SK-N-SH (cell line): ENCODE measurements at regions not wholly inside any gene's neighbourhood (a gene's known extent, or its start where the extent isn't known, plus 50 kb on each side); places are given as distances from the start of the nearest gene placed in this dataset.

Experiments
- CTCF ChIA-PET: fragments of 300-600, 350-600 bp; formaldehyde crosslinking; extraction: SDS; loops from one replicate; lab custom pipeline; 2021; lab: Yijun Ruan, JAX
- POLR2A ChIA-PET: fragments of 350-600 bp; sonication (Branson Sonifier 250); formaldehyde crosslinking; extraction: SDS; loops from one replicate; lab custom pipeline; 2020; ENCODE audit warnings: antibody characterized with exemption, inconsistent platforms; lab: Yijun Ruan, JAX
- DNase-seq: peaks from one replicate; pipeline ENCODE4 v3.0.0; 2012
- H2AFZ ChIP-seq: fragments of 200-600 bp; sonication (generic); 2 replicates; pipeline ENCODE4 v1.8.1; 2016; ENCODE audit warnings: antibody characterized with exemption, mild to moderate bottlenecking, low read depth
- H3F3A ChIP-seq: fragments of 200-600 bp; sonication (generic); replicated peaks from 2 replicates; pipeline ENCODE3; 2016; ENCODE audit warnings: antibody characterized with exemption, mild to moderate bottlenecking; ENCODE audit not compliant: insufficient read depth
- H3K27ac ChIP-seq, 2 experiments: fragments of 200-500 bp in 1 of 2; fragments of 200-600 bp in 1 of 2; sonication (Bioruptor generic) in 1 of 2; sonication (generic), shearing (Covaris generic) in 1 of 2; 2 replicates each; pipeline versions ENCODE4 v1.5.1 to v1.6.1; 2014 to 2016; ENCODE audit warnings: low read depth in 2 of 2, inconsistent platforms in 1 of 2, low read length in 1 of 2, mild to moderate bottlenecking in 1 of 2, mixed read lengths in 1 of 2
- H3K27me3 ChIP-seq: fragments of 200-600 bp; sonication (generic), shearing (Covaris generic); 2 replicates; pipeline ENCODE4 v1.6.1; 2016; ENCODE audit warnings: mixed run types; ENCODE audit not compliant: insufficient read depth
- H3K36me3 ChIP-seq, 2 experiments: fragments of 200-500 bp in 1 of 2; fragments of 200-600 bp in 1 of 2; sonication (Bioruptor generic) in 1 of 2; sonication (generic) in 1 of 2; replicated peaks in 1 of 2; 2 replicates each; pipeline versions ENCODE3 to v1.5.1; 2014 to 2016; ENCODE audit warnings: low read length in 1 of 2, mild to moderate bottlenecking in 1 of 2; ENCODE audit not compliant: insufficient read depth in 2 of 2, control insufficient read depth in 1 of 2
- H3K4me1 ChIP-seq, 2 experiments: fragments of 200-500 bp in 1 of 2; fragments of 200-600 bp in 1 of 2; sonication (Bioruptor generic) in 1 of 2; sonication (generic), shearing (Covaris generic) in 1 of 2; 2 replicates each; pipeline versions ENCODE4 v1.5.1 to v1.6.1; 2014 to 2016; ENCODE audit warnings: low read depth in 1 of 2, low read length in 1 of 2, mixed run types in 1 of 2; ENCODE audit not compliant: insufficient read depth in 2 of 2, control insufficient read depth in 1 of 2
- H3K4me2 ChIP-seq: fragments of 200-600 bp; sonication (generic), shearing (Covaris generic); 2 replicates; pipeline ENCODE4 v1.6.1; 2017; ENCODE audit warnings: mixed run types
- H3K4me3 ChIP-seq, 2 experiments: fragments of 200-500 bp in 1 of 2; fragments of 200-600 bp in 1 of 2; sonication (Bioruptor generic) in 1 of 2; sonication (generic), shearing (Covaris generic) in 1 of 2; 2 replicates each; pipeline versions ENCODE4 v1.5.1 to v1.8.1; 2014 to 2016; ENCODE audit warnings: low read depth in 2 of 2, inconsistent platforms in 1 of 2, low read length in 1 of 2, mild to moderate bottlenecking in 1 of 2, mixed read lengths in 1 of 2, moderate library complexity in 1 of 2
- H3K79me2 ChIP-seq: fragments of 200-600 bp; sonication (generic); 2 replicates; pipeline ENCODE4 v1.8.1; 2017; ENCODE audit warnings: mild to moderate bottlenecking; ENCODE audit not compliant: insufficient read depth
- H3K9ac ChIP-seq: fragments of 200-600 bp; sonication (generic); 2 replicates; pipeline ENCODE4 v1.6.1; 2017; ENCODE audit warnings: mixed run types
- H3K9me2 ChIP-seq: fragments of 200-600 bp; sonication (generic); 2 replicates; pipeline ENCODE4 v1.6.1; 2017; ENCODE audit warnings: mixed run types
- H3K9me3 ChIP-seq: fragments of 200-600 bp; sonication (generic); 2 replicates; pipeline ENCODE4 v1.6.1; 2017; ENCODE audit warnings: mixed run types, mild to moderate bottlenecking, moderate library complexity
- H4K20me1 ChIP-seq: fragments of 200-600 bp; sonication (generic); 2 replicates; pipeline ENCODE4 v1.6.1; 2017; ENCODE audit warnings: mild to moderate bottlenecking, mixed run types; ENCODE audit not compliant: insufficient read depth
- CHD2 ChIP-seq: fragments of 150-350 bp; IDR thresholded peaks from 2 replicates; pipeline ENCODE4 v1.6.1; 2018; ENCODE audit warnings: low read length; ENCODE audit not compliant: partially characterized antibody
- ELF1 ChIP-seq: IDR thresholded peaks from 2 replicates; pipeline ENCODE4 v1.4.0; 2012
- EP300 ChIP-seq, 2 experiments: IDR thresholded peaks; 2 replicates each; pipeline versions ENCODE4 v1.4.0 to v1.6.1; 2012; ENCODE audit warnings: borderline replicate concordance in 1 of 2, low read depth in 1 of 2, low read length in 1 of 2
- EZH2phosphoT487 ChIP-seq: fragments of 200-600 bp; sonication (generic); IDR thresholded peaks from 2 replicates; pipeline ENCODE4 v1.6.1; 2017; ENCODE audit warnings: low read depth, mixed run types, mild to moderate bottlenecking, antibody characterized with exemption, moderate library complexity, borderline replicate concordance
- FOXJ3 ChIP-seq: sonication (generic); formaldehyde crosslinking; IDR thresholded peaks from 2 replicates; pipeline ENCODE4 v1.5.1; 2020; ENCODE audit warnings: mild to moderate bottlenecking, missing genetic modification reagents
- FOXM1 ChIP-seq: IDR thresholded peaks from 2 replicates; pipeline ENCODE4 v1.4.0; 2012; ENCODE audit warnings: low read depth, mild to moderate bottlenecking
- GATA2 ChIP-seq: sonication (generic); formaldehyde crosslinking; IDR thresholded peaks from 2 replicates; pipeline ENCODE4 v1.5.0; 2020; ENCODE audit warnings: mild to moderate bottlenecking, missing genetic modification reagents
- MAX ChIP-seq: IDR thresholded peaks from 2 replicates; pipeline ENCODE4 v1.4.0; 2012; ENCODE audit warnings: low read depth
- MEF2A ChIP-seq: IDR thresholded peaks from 2 replicates; pipeline ENCODE4 v1.4.0; 2012; ENCODE audit warnings: low read depth, borderline replicate concordance
- MXI1 ChIP-seq: IDR thresholded peaks from 2 replicates; pipeline ENCODE4 v1.6.1; 2012; ENCODE audit warnings: mild to moderate bottlenecking, low read depth, low read length, improper control_type of control experiment
- POLR2AphosphoS5 ChIP-seq: IDR thresholded peaks from 2 replicates; pipeline ENCODE4 v1.6.1; 2012; ENCODE audit warnings: low read depth, low read length
- RAD21 ChIP-seq: IDR thresholded peaks from 2 replicates; pipeline ENCODE4 v1.6.1; 2012; ENCODE audit warnings: mild to moderate bottlenecking, low read length
- REST ChIP-seq: IDR thresholded peaks from 2 replicates; pipeline ENCODE4 v1.6.1; 2012; ENCODE audit warnings: mild to moderate bottlenecking, low read depth, low read length, moderate library complexity
- RFX5 ChIP-seq: IDR thresholded peaks from 2 replicates; pipeline ENCODE4 v1.6.1; 2012; ENCODE audit warnings: mild to moderate bottlenecking, improper control_type of control experiment, low read length
- RXRA ChIP-seq: IDR thresholded peaks from 2 replicates; pipeline ENCODE4 v1.4.0; 2012; ENCODE audit warnings: low read depth, mild to moderate bottlenecking, borderline replicate concordance
- SMC3 ChIP-seq: IDR thresholded peaks from 2 replicates; pipeline ENCODE4 v1.6.1; 2012; ENCODE audit warnings: low read depth, low read length, improper control_type of control experiment
- TCF12 ChIP-seq: IDR thresholded peaks from 2 replicates; pipeline ENCODE4 v1.4.0; 2012
- USF1 ChIP-seq: IDR thresholded peaks from 2 replicates; pipeline ENCODE4 v1.4.0; 2012; ENCODE audit warnings: low read depth, borderline replicate concordance
- YY1 ChIP-seq: IDR thresholded peaks from 2 replicates; pipeline ENCODE4 v1.4.0; 2012; ENCODE audit warnings: low read depth, mild to moderate bottlenecking
- ZBTB33 ChIP-seq: IDR thresholded peaks from 2 replicates; pipeline ENCODE4 v1.4.0; 2012; ENCODE audit warnings: low read depth, borderline replicate concordance
- WGBS: methylation state at CpG from one replicate; pipeline ENCODE4 v1.1.6; 2017; ENCODE audit warnings: low lambda C conversion rate; 5-methylcytosine and 5-hydroxymethylcytosine counted together

DNA sequence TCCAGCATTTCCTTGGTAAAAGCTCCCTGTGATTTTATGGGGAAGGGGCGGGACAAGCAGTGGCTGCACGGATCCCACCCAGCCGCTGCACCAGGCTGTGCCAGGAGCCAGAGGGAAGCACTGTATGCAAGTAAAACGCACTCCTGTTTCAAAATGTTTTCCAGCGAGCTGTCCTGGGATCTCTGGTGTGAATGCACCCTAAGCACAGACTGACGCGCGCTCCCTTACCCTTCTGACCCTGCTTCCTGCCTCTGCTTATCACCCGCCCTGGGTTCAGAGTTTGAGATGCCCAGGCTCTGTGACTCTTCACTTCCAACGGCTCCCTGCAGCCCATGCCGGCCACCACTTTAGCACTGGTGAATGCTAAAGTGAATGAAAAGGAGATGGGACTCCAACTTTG lies 131.2 kb downstream of the RHOU start (continued):
- TF ChIP-seq REST: no peak
- TF ChIP-seq FOXM1: no peak
- no peak for TF ChIP-seq EZH2phosphoT487
- no peak for TF ChIP-seq YY1
- no peak for TF ChIP-seq EP300 (IDR thresholded peaks at IDR 0.05; ENCODE audit: borderline replicate concordance in 1 of 2, low read depth in 1 of 2, low read length in 1 of 2)

GRCh38 chr1:228867108-228867950 lies 132.1 kb downstream of the RHOU start:
- peak; percentile 80 for DNase-seq
- Histone ChIP-seq H3K4me3 (no peak overlapping the region), H3K27me3 (no peaks in the 10 kb centered on the region), H3K9me2 (no peaks in the 10 kb centered on the region), H3K9ac (no peak overlapping the region), H4K20me1 (no peaks in the 10 kb centered on the region), H3F3A (no peaks in the 10 kb centered on the region), H2AFZ (no peak overlapping the region), H3K36me3 (no peaks in the 10 kb centered on the region), H3K27ac (peak overlapping the region in 1 of 2 experiments; percentile 94; a peak in 2 of 4 replicates), H3K4me1 (peaks cover 0 to 74% of the 10 kb centered on the region in 2 experiments; a peak in 2 of 4 replicates), H3K9me3 (no peaks in the 10 kb centered on the region), H3K4me2 (no peak overlapping the region), H3K79me2 (no peaks in the 10 kb centered on the region)
- ChIA-PET CTCF (interaction anchor here (1.0 to 4.9 kb wide), 9 partner anchors 11 to 360 kb away, joined by 3 to 29 read pairs (median 4); partner anchors contain the start of gene RHOU), POLR2A (no interaction called here)
- 59% methylated on average over 7 of the region's 7 CpGs for whole genome bisulfite sequencing
- TF ChIP-seq TCF12: no peak
- no peak for TF ChIP-seq EZH2phosphoT487
- TF ChIP-seq MXI1: peak; percentile 67
- TF ChIP-seq RAD21: peak; percentile 58
- no peak; the same call in 1 of the 2 replicates for TF ChIP-seq SMC3
- TF ChIP-seq ZBTB33: no peak
- no peak for TF ChIP-seq MEF2A
- no peak for TF ChIP-seq RXRA
- no peak for TF ChIP-seq RFX5
- TF ChIP-seq POLR2AphosphoS5: no peak
- TF ChIP-seq CHD2: peak; percentile 63
- TF ChIP-seq FOXJ3 (CRISPR knock-in tag): peak; percentile 87; the same call in 1 of the 2 replicates
- no peak for TF ChIP-seq ELF1
- peak; percentile 82 for TF ChIP-seq GATA2 (CRISPR knock-in tag)
- TF ChIP-seq MAX: no peak
- peak in 1 of 2 experiments; percentile 73; a peak in 2 of 4 replicates for TF ChIP-seq EP300 (IDR thresholded peaks at IDR 0.05; ENCODE audit: borderline replicate concordance in 1 of 2, low read depth in 1 of 2, low read length in 1 of 2)
- no peak for TF ChIP-seq USF1
